ENCODE measurements at regions not wholly inside any gene's neighbourhood (a gene's known extent, or its start where the extent isn't known, plus 50 kb on each side); places are given as distances from the start of the nearest gene placed in this dataset.

DNA sequence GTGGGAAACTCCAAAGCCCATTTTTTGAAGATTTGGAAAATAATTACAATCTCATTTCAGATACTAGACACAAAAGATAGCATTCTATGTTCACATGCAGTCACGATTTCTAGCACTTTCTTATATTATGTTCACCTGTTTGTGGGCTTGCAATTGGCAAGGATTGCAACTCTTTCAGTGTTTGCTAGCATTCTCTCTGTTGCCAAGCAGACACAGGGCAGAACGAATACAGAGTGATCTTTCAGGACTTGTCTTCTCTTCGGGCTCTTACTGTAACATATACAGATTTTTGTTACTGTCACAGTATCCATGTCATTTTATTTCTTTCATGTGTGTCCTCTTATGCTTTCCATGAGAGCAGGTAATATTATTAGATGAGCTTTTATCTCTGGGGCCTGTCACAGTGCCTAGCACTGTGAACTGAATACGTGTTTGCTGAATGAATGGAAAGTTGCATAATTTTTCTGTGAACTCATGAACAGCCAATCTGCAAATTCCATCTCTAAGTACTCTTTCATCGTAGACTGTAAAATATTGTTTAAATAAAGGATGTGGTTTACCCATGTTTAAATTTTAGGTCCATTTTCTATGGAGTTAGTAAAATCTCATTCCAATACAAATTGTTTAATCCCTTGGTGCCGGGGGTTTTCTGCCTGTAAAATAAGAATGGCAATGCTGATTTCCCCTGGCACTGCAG, 105.1 kb downstream of the BMP4 start:
- DNase-seq (ENCODE audit: low read depth in 1 of 2, low spot score in 2 of 2), result no peak
- H3K79me2 ChIP-seq (ENCODE audit: control insufficient read depth in 1 of 2, insufficient read depth in 2 of 2, low read length in 2 of 2), result no peaks in the 10 kb centered on the region
- no peak overlapping the region for H2AFZ ChIP-seq (ENCODE audit: low read length)
- no peak overlapping the region for H2BK12ac ChIP-seq (ENCODE audit: low read depth, low read length)
- H3K27ac ChIP-seq (ENCODE audit: low read depth, low read length), result no peak overlapping the region
- no peak overlapping the region for H2BK5ac ChIP-seq (ENCODE audit: low read depth, low read length)
- H2BK15ac ChIP-seq (ENCODE audit: low read length), result no peak overlapping the region
- H3K79me1 ChIP-seq (ENCODE audit: low read depth, low read length), result no peaks in the 10 kb centered on the region
- H2AK5ac ChIP-seq (ENCODE audit: low read depth, low read length), result no peak overlapping the region
- no peaks in the 10 kb centered on the region for H3K36me3 ChIP-seq (ENCODE audit: control insufficient read depth in 2 of 4, insufficient read depth in 4 of 4, low read length in 3 of 4)
- H3K9ac ChIP-seq (replicated peaks in 1 of 4; ENCODE audit: extremely low read depth in 1 of 4, low read depth in 3 of 4, low read length in 3 of 4), result no peak overlapping the region
- no peaks in the 10 kb centered on the region for H4K20me1 ChIP-seq (replicated peaks in 1 of 2; ENCODE audit: control insufficient read depth in 1 of 2, insufficient read depth in 2 of 2, low read length in 2 of 2)
- CTCF ChIA-PET (ENCODE audit: partially characterized antibody), result no interaction called here
- no peak overlapping the region for H3K23ac ChIP-seq (ENCODE audit: insufficient read length)
- 87% methylated on average over 6 of the region's 6 CpGs; no CpG with 5 or more reads in 1 of the 2 experiments for WGBS, 2 experiments (ENCODE audit: extremely low coverage in 1 of 2, insufficient coverage in 1 of 2, insufficient read length in 1 of 2, insufficient replicate concordance in 2 of 2, low coverage in 1 of 2, low lambda C conversion rate in 2 of 2, missing lambda C conversion rate in 1 of 2)
- no peak overlapping the region for H3K14ac ChIP-seq (ENCODE audit: insufficient read length)
- H3K4me1 ChIP-seq (replicated peaks in 1 of 4; ENCODE audit: control insufficient read depth in 3 of 4, insufficient read depth in 4 of 4, low read length in 3 of 4), result no peaks in the 10 kb centered on the region; a peak in 1 of 7 replicates
- POLR2A ChIA-PET (ENCODE audit: partially characterized antibody), result no interaction called here
- no peak overlapping the region for H3K4me3 ChIP-seq (ENCODE audit: extremely low read depth in 1 of 4, insufficient read depth in 2 of 4, low read depth in 3 of 4, low read length in 4 of 4)
- H3K9me3 ChIP-seq (ENCODE audit: insufficient read depth in 2 of 2, low read depth in 1 of 2, low read length in 1 of 2), result no peaks in the 10 kb centered on the region
- no peak for TF ChIP-seq SIRT6 (IDR thresholded peaks at IDR 0.05; ENCODE audit: low read length)
- no peak for TF ChIP-seq CHD1 (IDR thresholded peaks at IDR 0.05; ENCODE audit: low read depth, low read length)
- no peak for TF ChIP-seq KDM1A (IDR thresholded peaks at IDR 0.05; ENCODE audit: borderline replicate concordance, low read length)
- TF ChIP-seq ZNF274 (IDR thresholded peaks at IDR 0.05; ENCODE audit: borderline replicate concordance, extremely low read depth, low read length), result no peak
- TF ChIP-seq NRF1 (IDR thresholded peaks at IDR 0.05; ENCODE audit: low read depth, low read length), result no peak
- no peak for TF ChIP-seq TEAD4 (IDR thresholded peaks at IDR 0.05; ENCODE audit: low read depth, low read length)
- TF ChIP-seq, protein P1, sequence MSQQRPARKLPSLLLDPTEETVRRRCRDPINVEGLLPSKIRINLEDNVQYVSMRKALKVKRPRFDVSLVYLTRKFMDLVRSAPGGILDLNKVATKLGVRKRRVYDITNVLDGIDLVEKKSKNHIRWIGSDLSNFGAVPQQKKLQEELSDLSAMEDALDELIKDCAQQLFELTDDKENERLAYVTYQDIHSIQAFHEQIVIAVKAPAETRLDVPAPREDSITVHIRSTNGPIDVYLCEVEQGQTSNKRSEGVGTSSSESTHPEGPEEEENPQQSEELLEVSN (IDR thresholded peaks at IDR 0.05), result no peak
- TF ChIP-seq, protein P2, sequence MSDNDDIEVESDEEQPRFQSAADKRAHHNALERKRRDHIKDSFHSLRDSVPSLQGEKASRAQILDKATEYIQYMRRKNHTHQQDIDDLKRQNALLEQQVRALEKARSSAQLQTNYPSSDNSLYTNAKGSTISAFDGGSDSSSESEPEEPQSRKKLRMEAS (IDR thresholded peaks at IDR 0.05), result no peak
- TF ChIP-seq SP1 (IDR thresholded peaks at IDR 0.05; ENCODE audit: low read depth, low read length), result no peak
- no peak for TF ChIP-seq POLR2AphosphoS5 (IDR thresholded peaks at IDR 0.05; ENCODE audit: low read depth, low read length)
- no peak for TF ChIP-seq KDM4A (IDR thresholded peaks at IDR 0.05; ENCODE audit: low read depth, low read length, severe bottlenecking)
- no peak for FAIRE-seq
- H4K91ac ChIP-seq (replicated peaks; ENCODE audit: insufficient read length, low read length), result no peak overlapping the region
- no peak overlapping the region for H2BK120ac ChIP-seq (replicated peaks; ENCODE audit: low read depth, low read length)
- H3K4ac ChIP-seq (replicated peaks; ENCODE audit: insufficient read length, low read depth, low read length), result no peak overlapping the region
- H3K23me2 ChIP-seq (ENCODE audit: low read depth, low read length), result no peaks in the 10 kb centered on the region
- H3K27me3 ChIP-seq (replicated peaks in 1 of 4; ENCODE audit: control insufficient read depth in 3 of 4, extremely low read depth in 1 of 4, insufficient read depth in 3 of 4, low read length in 3 of 4), result no peaks in the 10 kb centered on the region
- H3K18ac ChIP-seq (ENCODE audit: extremely low read depth, low read length), result no peak overlapping the region
- no peak overlapping the region for H3K4me2 ChIP-seq (ENCODE audit: insufficient read depth in 1 of 2, low read depth in 2 of 2, low read length in 2 of 2)
- no peak overlapping the region for H2BK20ac ChIP-seq (ENCODE audit: low read length)
- H4K5ac ChIP-seq (ENCODE audit: insufficient read length, low read depth, low read length), result no peak overlapping the region
- H4K8ac ChIP-seq (ENCODE audit: extremely low read depth, insufficient read depth, low read length), result no peak overlapping the region
- no peak overlapping the region for H3K56ac ChIP-seq (replicated peaks; ENCODE audit: insufficient read length, low read depth, low read length)

All from H1 (cell line).